ENCODE measurements at regions not wholly inside any gene's neighbourhood (a gene's known extent, or its start where the extent isn't known, plus 50 kb on each side); places are given as distances from the start of the nearest gene placed in this dataset.

DNA sequence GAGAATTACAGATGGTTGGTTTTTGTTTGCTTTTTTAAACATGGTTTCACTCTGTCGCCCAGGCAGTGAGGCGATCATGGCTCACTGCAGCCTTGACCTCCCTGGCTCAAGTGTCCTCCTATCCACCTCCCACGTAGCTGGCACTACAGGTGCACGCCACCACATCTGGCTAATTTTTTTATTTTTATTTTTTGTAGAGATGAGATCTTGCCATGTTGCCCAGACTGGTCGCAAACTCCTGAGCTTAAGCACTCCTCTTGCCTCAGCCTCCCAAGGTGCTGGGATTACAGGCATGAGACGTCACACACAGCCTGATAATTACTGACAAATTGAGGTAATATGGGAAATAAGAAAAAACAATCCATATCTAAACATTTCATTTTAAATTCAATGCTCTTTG lies 110.5 kb upstream of the ZSWIM2 start:
- CTCF ChIA-PET: no interaction called here
- FAIRE-seq (no peak), DNase-seq (ENCODE audit: low read depth, low spot score) (no peak), ATAC-seq (no peak)
- Histone ChIP-seq H3K9me3 (replicated peaks; ENCODE audit: control insufficient read depth, insufficient read depth, low read length) (no peaks in the 10 kb centered on the region), H4K20me1 (ENCODE audit: control insufficient read depth, insufficient read depth) (no peaks in the 10 kb centered on the region), H3K79me2 (ENCODE audit: control insufficient read depth, insufficient read depth, low read length) (no peaks in the 10 kb centered on the region), H3K4me3 (no peak overlapping the region), H3K27me3 (replicated peaks in 1 of 2; ENCODE audit: control insufficient read depth in 2 of 2, insufficient read depth in 2 of 2, low read length in 1 of 2) (no peaks in the 10 kb centered on the region), H3K9ac (ENCODE audit: control insufficient read depth, insufficient read depth, low read length) (no peak overlapping the region), H2AFZ (ENCODE audit: control insufficient read depth, low read depth, low read length) (no peak overlapping the region), H3K27ac (ENCODE audit: control insufficient read depth, insufficient read depth) (no peak overlapping the region), H3K36me3 (ENCODE audit: control insufficient read depth in 2 of 2, insufficient read depth in 2 of 2, low read length in 1 of 2) (no peaks in the 10 kb centered on the region), H3K4me2 (ENCODE audit: control insufficient read depth, insufficient read depth) (no peak overlapping the region), H3K4me1 (ENCODE audit: control insufficient read depth, insufficient read depth, low read length) (no peaks in the 10 kb centered on the region)
- in situ Hi-C loops (cut with MboI) (no loop called here), intact Hi-C loops (cut with micrococcal nuclease; ENCODE audit: unreplicated experiment) (no loop called here)
- 53% methylated on average over 6 of the region's 6 CpGs for WGBS (ENCODE audit: insufficient coverage, insufficient replicate concordance, low lambda C conversion rate, missing lambda C conversion rate)
- SMC1A ChIA-PET (ENCODE audit: uncharacterized antibody, unreplicated experiment): interaction anchor here (0.6 to 0.9 kb wide), 2 partner anchors 10 to 489 kb away, joined by 3 read pairs; partner anchors contain the start of gene CALCRL
- POLR2A ChIA-PET: interaction anchor here (0.6 kb wide), 1 partner anchor 147 kb away, joined by 5 read pairs; no protein-coding TSS in a partner anchor
- no TSS peak for BruUV-seq (replicated peaks)
- RAD21 ChIA-PET (ENCODE audit: unreplicated experiment): no interaction called here
- TF ChIP-seq RELA (IDR thresholded peaks at IDR 0.05; ENCODE audit: borderline replicate concordance, partially characterized antibody) (no peak), SMAD1 (IDR thresholded peaks at IDR 0.05; ENCODE audit: low read depth, partially characterized antibody) (no peak), RFX5 (IDR thresholded peaks at IDR 0.05; ENCODE audit: low read depth, low read length) (no peak), PAX5 (IDR thresholded peaks at IDR 0.05; ENCODE audit: borderline replicate concordance, low read depth, low read length) (no peak), TAF1 (IDR thresholded peaks at IDR 0.05; ENCODE audit: borderline replicate concordance, low read depth, low read length) (no peak), CEBPB (IDR thresholded peaks at IDR 0.05; ENCODE audit: borderline replicate concordance in 1 of 2, low read depth in 2 of 2, low read length in 2 of 2) (no peak), ZBTB33 (IDR thresholded peaks at IDR 0.05) (no peak), HDAC6 (IDR thresholded peaks at IDR 0.05; ENCODE audit: unreplicated experiment) (no peak), CBFB (IDR thresholded peaks at IDR 0.05; ENCODE audit: low read depth) (no peak), EZH2 (IDR thresholded peaks at IDR 0.05; ENCODE audit: borderline replicate concordance, control insufficient read depth, low read depth, low read length) (no peak), NR2C2 (IDR thresholded peaks at IDR 0.05; ENCODE audit: borderline replicate concordance, control insufficient read depth, insufficient read length, low read depth) (no peak)
- TF ChIP-seq, protein P1, sequence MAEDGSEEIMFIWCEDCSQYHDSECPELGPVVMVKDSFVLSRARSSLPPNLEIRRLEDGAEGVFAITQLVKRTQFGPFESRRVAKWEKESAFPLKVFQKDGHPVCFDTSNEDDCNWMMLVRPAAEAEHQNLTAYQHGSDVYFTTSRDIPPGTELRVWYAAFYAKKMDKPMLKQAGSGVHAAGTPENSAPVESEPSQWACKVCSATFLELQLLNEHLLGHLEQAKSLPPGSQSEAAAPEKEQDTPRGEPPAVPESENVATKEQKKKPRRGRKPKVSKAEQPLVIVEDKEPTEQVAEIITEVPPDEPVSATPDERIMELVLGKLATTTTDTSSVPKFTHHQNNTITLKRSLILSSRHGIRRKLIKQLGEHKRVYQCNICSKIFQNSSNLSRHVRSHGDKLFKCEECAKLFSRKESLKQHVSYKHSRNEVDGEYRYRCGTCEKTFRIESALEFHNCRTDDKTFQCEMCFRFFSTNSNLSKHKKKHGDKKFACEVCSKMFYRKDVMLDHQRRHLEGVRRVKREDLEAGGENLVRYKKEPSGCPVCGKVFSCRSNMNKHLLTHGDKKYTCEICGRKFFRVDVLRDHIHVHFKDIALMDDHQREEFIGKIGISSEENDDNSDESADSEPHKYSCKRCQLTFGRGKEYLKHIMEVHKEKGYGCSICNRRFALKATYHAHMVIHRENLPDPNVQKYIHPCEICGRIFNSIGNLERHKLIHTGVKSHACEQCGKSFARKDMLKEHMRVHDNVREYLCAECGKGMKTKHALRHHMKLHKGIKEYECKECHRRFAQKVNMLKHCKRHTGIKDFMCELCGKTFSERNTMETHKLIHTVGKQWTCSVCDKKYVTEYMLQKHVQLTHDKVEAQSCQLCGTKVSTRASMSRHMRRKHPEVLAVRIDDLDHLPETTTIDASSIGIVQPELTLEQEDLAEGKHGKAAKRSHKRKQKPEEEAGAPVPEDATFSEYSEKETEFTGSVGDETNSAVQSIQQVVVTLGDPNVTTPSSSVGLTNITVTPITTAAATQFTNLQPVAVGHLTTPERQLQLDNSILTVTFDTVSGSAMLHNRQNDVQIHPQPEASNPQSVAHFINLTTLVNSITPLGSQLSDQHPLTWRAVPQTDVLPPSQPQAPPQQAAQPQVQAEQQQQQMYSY (CRISPR knock-in tag; IDR thresholded peaks at IDR 0.05): no peak
- TF ChIP-seq, protein P2, sequence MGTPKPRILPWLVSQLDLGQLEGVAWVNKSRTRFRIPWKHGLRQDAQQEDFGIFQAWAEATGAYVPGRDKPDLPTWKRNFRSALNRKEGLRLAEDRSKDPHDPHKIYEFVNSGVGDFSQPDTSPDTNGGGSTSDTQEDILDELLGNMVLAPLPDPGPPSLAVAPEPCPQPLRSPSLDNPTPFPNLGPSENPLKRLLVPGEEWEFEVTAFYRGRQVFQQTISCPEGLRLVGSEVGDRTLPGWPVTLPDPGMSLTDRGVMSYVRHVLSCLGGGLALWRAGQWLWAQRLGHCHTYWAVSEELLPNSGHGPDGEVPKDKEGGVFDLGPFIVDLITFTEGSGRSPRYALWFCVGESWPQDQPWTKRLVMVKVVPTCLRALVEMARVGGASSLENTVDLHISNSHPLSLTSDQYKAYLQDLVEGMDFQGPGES (IDR thresholded peaks at IDR 0.05): no peak
- TF ChIP-seq, protein P3, sequence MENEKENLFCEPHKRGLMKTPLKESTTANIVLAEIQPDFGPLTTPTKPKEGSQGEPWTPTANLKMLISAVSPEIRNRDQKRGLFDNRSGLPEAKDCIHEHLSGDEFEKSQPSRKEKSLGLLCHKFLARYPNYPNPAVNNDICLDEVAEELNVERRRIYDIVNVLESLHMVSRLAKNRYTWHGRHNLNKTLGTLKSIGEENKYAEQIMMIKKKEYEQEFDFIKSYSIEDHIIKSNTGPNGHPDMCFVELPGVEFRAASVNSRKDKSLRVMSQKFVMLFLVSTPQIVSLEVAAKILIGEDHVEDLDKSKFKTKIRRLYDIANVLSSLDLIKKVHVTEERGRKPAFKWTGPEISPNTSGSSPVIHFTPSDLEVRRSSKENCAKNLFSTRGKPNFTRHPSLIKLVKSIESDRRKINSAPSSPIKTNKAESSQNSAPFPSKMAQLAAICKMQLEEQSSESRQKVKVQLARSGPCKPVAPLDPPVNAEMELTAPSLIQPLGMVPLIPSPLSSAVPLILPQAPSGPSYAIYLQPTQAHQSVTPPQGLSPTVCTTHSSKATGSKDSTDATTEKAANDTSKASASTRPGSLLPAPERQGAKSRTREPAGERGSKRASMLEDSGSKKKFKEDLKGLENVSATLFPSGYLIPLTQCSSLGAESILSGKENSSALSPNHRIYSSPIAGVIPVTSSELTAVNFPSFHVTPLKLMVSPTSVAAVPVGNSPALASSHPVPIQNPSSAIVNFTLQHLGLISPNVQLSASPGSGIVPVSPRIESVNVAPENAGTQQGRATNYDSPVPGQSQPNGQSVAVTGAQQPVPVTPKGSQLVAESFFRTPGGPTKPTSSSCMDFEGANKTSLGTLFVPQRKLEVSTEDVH (IDR thresholded peaks at IDR 0.05; ENCODE audit: low read depth, partially characterized antibody): no peak

All from GM12878 (cell line).